ENCODE measurements at regions not wholly inside any gene's neighbourhood (a gene's known extent, or its start where the extent isn't known, plus 50 kb on each side); places are given as distances from the start of the nearest gene placed in this dataset.

DNA sequence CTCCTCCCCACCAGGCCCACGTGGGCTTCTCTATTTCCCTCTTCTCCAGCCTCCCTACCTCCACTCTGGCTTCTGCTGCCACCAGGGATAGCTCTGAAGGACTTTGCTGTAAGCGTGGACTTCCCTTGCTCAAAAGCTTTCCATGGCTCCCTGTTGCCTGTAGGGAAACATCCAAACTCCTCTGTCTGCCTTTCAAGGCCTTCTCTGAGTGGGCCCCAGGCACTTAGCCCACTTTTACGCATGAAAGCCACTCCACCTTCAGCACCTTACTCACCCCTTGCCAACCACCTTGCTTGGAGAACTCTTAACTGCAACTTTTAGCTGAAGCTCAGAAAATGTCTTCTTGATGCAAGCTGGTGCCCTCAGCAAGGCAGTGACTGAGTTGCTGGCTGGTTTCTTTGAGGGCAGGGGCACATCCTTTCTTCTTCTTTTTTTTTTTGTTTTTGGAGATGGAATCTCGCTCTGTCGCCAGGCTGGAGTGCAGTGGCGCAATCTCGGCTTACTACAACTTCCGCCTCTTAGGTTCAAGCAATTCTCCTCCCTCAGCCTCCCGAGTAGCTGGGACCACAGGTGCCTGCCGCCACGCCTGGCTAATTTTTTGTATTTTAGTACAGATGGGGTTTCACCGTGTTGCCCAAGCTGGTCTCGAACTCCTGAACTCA, 52.0 kb upstream of the DLX4 start:
- POLR2A ChIA-PET (ENCODE audit: partially characterized antibody): interaction anchor here (1.1 to 1.8 kb wide), 3 partner anchors 16 to 37 kb away, joined by 3 read pairs; no protein-coding TSS in a partner anchor

More for the DNA sequence above, 52.0 kb upstream of the DLX4 start:
- Histone ChIP-seq H3K14ac (ENCODE audit: insufficient read length) (no peak overlapping the region), H3K79me1 (ENCODE audit: low read depth, low read length) (no peaks in the 10 kb centered on the region), H2AK5ac (ENCODE audit: low read depth, low read length) (no peak overlapping the region), H3K4me2 (ENCODE audit: insufficient read depth in 1 of 2, low read depth in 2 of 2, low read length in 2 of 2) (no peak overlapping the region), H3K23ac (ENCODE audit: insufficient read length) (no peak overlapping the region), H2BK20ac (ENCODE audit: low read length) (no peak overlapping the region), H2BK120ac (replicated peaks; ENCODE audit: low read depth, low read length) (no peak overlapping the region), H2BK5ac (ENCODE audit: low read depth, low read length) (no peak overlapping the region), H3K4me1 (replicated peaks in 1 of 4; ENCODE audit: control insufficient read depth in 3 of 4, insufficient read depth in 4 of 4, low read length in 3 of 4) (peaks cover 3 to 6% (median 4%) of the 10 kb centered on the region in 4 experiments; a peak in 4 of 7 replicates), H4K91ac (replicated peaks; ENCODE audit: insufficient read length, low read length) (no peak overlapping the region), H3K9me3 (ENCODE audit: insufficient read depth in 2 of 2, low read depth in 1 of 2, low read length in 1 of 2) (no peaks in the 10 kb centered on the region), H2BK12ac (ENCODE audit: low read depth, low read length) (no peak overlapping the region), H3K4me3 (ENCODE audit: extremely low read depth in 1 of 4, insufficient read depth in 2 of 4, low read depth in 3 of 4, low read length in 4 of 4) (no peak overlapping the region), H4K8ac (ENCODE audit: extremely low read depth, insufficient read depth, low read length) (no peak overlapping the region), H3K27me3 (replicated peaks in 1 of 4; ENCODE audit: control insufficient read depth in 3 of 4, extremely low read depth in 1 of 4, insufficient read depth in 3 of 4, low read length in 3 of 4) (peaks cover 0 to 24% (median 21%) of the 10 kb centered on the region in 4 experiments; a peak in 6 of 7 replicates), H3K23me2 (ENCODE audit: low read depth, low read length) (no peaks in the 10 kb centered on the region; the same call in 1 of the 2 replicates), H3K4ac (replicated peaks; ENCODE audit: insufficient read length, low read depth, low read length) (no peak overlapping the region), H4K20me1 (replicated peaks in 1 of 2; ENCODE audit: control insufficient read depth in 1 of 2, insufficient read depth in 2 of 2, low read length in 2 of 2) (peaks cover 0 to 2% of the 10 kb centered on the region in 2 experiments), H3K36me3 (ENCODE audit: control insufficient read depth in 2 of 4, insufficient read depth in 4 of 4, low read length in 3 of 4) (no peaks in the 10 kb centered on the region), H3K27ac (ENCODE audit: low read depth, low read length) (no peak overlapping the region), H3K9ac (replicated peaks in 1 of 4; ENCODE audit: extremely low read depth in 1 of 4, low read depth in 3 of 4, low read length in 3 of 4) (no peak overlapping the region), H3K18ac (ENCODE audit: extremely low read depth, low read length) (no peak overlapping the region), H4K5ac (ENCODE audit: insufficient read length, low read depth, low read length) (no peak overlapping the region), H3K56ac (replicated peaks; ENCODE audit: insufficient read length, low read depth, low read length) (no peak overlapping the region), H2BK15ac (ENCODE audit: low read length) (no peak overlapping the region; the same call in 1 of the 2 replicates), H2AFZ (ENCODE audit: low read length) (no peak overlapping the region), H3K79me2 (ENCODE audit: control insufficient read depth in 1 of 2, insufficient read depth in 2 of 2, low read length in 2 of 2) (no peaks in the 10 kb centered on the region)
- CTCF ChIA-PET (ENCODE audit: partially characterized antibody): interaction anchor here (0.6 to 10.0 kb wide), 14 partner anchors 9 to 84 kb away, joined by 3 to 156 read pairs (median 6); partner anchors contain the start of gene DLX3
- 83% methylated on average over 11 of the region's 13 CpGs; no CpG with 5 or more reads in 1 of the 2 experiments for WGBS, 2 experiments (ENCODE audit: extremely low coverage in 1 of 2, insufficient coverage in 1 of 2, insufficient read length in 1 of 2, insufficient replicate concordance in 2 of 2, low coverage in 1 of 2, low lambda C conversion rate in 2 of 2, missing lambda C conversion rate in 1 of 2)
- no peak for FAIRE-seq
- TF ChIP-seq TCF12 (IDR thresholded peaks at IDR 0.05; ENCODE audit: low read depth, low read length) (no peak), KDM5A (IDR thresholded peaks at IDR 0.05; ENCODE audit: low read length) (no peak), EGR1 (IDR thresholded peaks at IDR 0.05; ENCODE audit: borderline replicate concordance, low read depth, low read length) (no peak)
- DNase-seq (ENCODE audit: low read depth in 1 of 2, low spot score in 2 of 2): no peak
